ENCODE measurements at regions not wholly inside any gene's neighbourhood (a gene's known extent, or its start where the extent isn't known, plus 50 kb on each side); places are given as distances from the start of the nearest gene placed in this dataset.

DNA sequence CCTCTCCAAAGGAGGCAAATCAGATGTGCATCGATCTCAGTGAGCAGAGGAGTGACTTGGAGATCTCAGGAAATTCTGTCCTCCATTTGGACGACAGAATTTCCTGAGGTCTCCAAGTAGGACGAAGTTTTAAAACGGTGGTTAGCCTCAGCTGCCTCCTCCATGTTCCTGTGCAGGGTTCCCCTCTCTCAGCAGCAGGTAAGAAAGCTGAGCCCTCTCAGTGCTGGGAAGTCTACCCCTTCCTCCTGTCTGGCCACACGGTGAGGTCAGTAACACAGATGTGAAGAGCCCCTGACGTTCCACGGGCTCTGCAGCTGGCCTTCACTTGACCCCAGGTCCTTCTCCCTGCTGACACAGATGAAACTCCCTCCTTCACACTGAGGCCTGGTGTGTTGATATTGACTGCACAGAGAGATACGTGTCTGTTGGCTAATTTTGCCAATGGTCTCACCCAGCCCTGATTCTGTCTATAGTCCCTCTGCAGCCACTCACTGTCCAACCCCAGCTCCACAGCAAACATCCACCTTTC is 607.4 kb upstream of the B3GAT1 start (continued):
- TF ChIP-seq, protein P1, sequence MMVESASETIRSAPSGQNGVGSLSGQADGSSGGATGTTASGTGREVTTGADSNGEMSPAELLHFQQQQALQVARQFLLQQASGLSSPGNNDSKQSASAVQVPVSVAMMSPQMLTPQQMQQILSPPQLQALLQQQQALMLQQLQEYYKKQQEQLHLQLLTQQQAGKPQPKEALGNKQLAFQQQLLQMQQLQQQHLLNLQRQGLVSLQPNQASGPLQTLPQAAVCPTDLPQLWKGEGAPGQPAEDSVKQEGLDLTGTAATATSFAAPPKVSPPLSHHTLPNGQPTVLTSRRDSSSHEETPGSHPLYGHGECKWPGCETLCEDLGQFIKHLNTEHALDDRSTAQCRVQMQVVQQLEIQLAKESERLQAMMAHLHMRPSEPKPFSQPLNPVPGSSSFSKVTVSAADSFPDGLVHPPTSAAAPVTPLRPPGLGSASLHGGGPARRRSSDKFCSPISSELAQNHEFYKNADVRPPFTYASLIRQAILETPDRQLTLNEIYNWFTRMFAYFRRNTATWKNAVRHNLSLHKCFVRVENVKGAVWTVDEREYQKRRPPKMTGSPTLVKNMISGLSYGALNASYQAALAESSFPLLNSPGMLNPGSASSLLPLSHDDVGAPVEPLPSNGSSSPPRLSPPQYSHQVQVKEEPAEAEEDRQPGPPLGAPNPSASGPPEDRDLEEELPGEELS (CRISPR knock-in tag; IDR thresholded peaks at IDR 0.05) = no peak
- no peak for TF ChIP-seq TEAD4 (CRISPR knock-in tag; IDR thresholded peaks at IDR 0.05)

DNA sequence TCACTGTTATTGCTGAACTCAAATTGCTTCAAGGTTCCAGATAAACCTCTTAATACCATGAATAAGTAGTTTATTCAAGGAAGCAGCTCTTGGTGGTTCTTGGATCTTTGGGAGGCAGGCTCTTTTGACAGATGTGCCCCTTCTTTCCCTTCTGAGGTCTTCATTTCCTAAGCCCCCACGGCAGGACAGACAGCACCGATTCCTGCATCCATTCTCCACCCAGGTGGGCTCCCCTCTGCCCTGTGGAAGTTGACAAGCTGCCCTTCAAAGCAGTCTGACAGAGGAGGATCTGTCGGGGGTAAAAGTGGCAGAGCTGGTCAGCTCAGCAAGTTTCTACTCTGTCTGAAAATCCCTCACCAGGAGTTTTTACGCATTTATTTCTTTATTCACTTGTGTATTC is 605.3 kb upstream of the B3GAT1 start:
- H3K27ac Mint-ChIP-seq = no peak overlapping the region
- H3K9me3 Mint-ChIP-seq = peaks cover 46% of the 10 kb centered on the region
- H3K36me3 Mint-ChIP-seq = peaks cover 27% of the 10 kb centered on the region
- CTCF ChIA-PET = no interaction called here
- DNase-seq (ENCODE audit: low spot score) (no peak), ATAC-seq (no peak)
- TF ChIP-seq ZNF317 (CRISPR knock-in tag; IDR thresholded peaks at IDR 0.05; ENCODE audit: borderline replicate concordance, low read depth) (no peak), NFATC4 (CRISPR knock-in tag; IDR thresholded peaks at IDR 0.05) (no peak), RORB (CRISPR knock-in tag; IDR thresholded peaks at IDR 0.05) (no peak), ZNF138 (CRISPR knock-in tag; conservative IDR thresholded peaks at IDR 0.05) (no peak), CREB1 (CRISPR knock-in tag; IDR thresholded peaks at IDR 0.05) (no peak)
- TF ChIP-seq, protein P2, sequence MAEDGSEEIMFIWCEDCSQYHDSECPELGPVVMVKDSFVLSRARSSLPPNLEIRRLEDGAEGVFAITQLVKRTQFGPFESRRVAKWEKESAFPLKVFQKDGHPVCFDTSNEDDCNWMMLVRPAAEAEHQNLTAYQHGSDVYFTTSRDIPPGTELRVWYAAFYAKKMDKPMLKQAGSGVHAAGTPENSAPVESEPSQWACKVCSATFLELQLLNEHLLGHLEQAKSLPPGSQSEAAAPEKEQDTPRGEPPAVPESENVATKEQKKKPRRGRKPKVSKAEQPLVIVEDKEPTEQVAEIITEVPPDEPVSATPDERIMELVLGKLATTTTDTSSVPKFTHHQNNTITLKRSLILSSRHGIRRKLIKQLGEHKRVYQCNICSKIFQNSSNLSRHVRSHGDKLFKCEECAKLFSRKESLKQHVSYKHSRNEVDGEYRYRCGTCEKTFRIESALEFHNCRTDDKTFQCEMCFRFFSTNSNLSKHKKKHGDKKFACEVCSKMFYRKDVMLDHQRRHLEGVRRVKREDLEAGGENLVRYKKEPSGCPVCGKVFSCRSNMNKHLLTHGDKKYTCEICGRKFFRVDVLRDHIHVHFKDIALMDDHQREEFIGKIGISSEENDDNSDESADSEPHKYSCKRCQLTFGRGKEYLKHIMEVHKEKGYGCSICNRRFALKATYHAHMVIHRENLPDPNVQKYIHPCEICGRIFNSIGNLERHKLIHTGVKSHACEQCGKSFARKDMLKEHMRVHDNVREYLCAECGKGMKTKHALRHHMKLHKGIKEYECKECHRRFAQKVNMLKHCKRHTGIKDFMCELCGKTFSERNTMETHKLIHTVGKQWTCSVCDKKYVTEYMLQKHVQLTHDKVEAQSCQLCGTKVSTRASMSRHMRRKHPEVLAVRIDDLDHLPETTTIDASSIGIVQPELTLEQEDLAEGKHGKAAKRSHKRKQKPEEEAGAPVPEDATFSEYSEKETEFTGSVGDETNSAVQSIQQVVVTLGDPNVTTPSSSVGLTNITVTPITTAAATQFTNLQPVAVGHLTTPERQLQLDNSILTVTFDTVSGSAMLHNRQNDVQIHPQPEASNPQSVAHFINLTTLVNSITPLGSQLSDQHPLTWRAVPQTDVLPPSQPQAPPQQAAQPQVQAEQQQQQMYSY (CRISPR knock-in tag; IDR thresholded peaks at IDR 0.05) = no peak
- H3K27me3 Mint-ChIP-seq (ENCODE audit: low read depth) = peaks cover 7% of the 10 kb centered on the region
- no peak overlapping the region for H3K4me3 Mint-ChIP-seq
- POLR2A ChIA-PET = no interaction called here
- H3K4me1 Mint-ChIP-seq = peaks cover 7% of the 10 kb centered on the region

DNA sequence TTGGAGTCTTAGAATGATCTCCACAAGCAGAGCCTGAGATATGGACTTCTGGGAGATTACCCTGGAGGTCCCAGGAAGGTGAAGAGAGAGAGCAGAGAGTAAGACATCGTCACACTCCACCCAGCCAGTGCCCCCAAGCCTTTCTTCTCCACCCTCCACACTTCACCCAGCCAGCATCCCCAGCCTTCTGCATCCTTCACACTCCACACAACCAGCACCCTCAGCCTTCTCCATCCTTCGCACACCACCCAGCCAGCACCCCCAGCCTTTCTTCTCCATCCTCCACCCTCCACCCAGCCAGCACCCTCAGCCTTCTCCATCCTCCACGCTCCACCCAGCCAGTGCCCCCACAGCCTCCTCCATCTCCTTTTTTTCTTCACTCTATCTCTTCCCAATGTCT is 603.9 kb upstream of the B3GAT1 start:
- Mint-ChIP-seq H3K27me3 (ENCODE audit: low read depth) (peaks cover 7% of the 10 kb centered on the region), H3K27ac (no peak overlapping the region), H3K4me3 (no peak overlapping the region), H3K36me3 (peaks cover 25% of the 10 kb centered on the region), H3K4me1 (no peaks in the 10 kb centered on the region), H3K9me3 (peaks cover 52% of the 10 kb centered on the region)
- CTCF ChIA-PET = no interaction called here
- no peak for ATAC-seq
- POLR2A ChIA-PET = no interaction called here
- DNase-seq (ENCODE audit: low spot score) = no peak
- TF ChIP-seq, protein P3, sequence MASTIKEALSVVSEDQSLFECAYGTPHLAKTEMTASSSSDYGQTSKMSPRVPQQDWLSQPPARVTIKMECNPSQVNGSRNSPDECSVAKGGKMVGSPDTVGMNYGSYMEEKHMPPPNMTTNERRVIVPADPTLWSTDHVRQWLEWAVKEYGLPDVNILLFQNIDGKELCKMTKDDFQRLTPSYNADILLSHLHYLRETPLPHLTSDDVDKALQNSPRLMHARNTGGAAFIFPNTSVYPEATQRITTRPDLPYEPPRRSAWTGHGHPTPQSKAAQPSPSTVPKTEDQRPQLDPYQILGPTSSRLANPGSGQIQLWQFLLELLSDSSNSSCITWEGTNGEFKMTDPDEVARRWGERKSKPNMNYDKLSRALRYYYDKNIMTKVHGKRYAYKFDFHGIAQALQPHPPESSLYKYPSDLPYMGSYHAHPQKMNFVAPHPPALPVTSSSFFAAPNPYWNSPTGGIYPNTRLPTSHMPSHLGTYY (CRISPR knock-in tag; IDR thresholded peaks at IDR 0.05) = no peak
- TF ChIP-seq GTF2I (CRISPR knock-in tag; conservative IDR thresholded peaks at IDR 0.05) = no peak
- TF ChIP-seq, protein P4, sequence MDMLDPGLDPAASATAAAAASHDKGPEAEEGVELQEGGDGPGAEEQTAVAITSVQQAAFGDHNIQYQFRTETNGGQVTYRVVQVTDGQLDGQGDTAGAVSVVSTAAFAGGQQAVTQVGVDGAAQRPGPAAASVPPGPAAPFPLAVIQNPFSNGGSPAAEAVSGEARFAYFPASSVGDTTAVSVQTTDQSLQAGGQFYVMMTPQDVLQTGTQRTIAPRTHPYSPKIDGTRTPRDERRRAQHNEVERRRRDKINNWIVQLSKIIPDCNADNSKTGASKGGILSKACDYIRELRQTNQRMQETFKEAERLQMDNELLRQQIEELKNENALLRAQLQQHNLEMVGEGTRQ (CRISPR knock-in tag; IDR thresholded peaks at IDR 0.05) = no peak
- TF ChIP-seq, protein P5, sequence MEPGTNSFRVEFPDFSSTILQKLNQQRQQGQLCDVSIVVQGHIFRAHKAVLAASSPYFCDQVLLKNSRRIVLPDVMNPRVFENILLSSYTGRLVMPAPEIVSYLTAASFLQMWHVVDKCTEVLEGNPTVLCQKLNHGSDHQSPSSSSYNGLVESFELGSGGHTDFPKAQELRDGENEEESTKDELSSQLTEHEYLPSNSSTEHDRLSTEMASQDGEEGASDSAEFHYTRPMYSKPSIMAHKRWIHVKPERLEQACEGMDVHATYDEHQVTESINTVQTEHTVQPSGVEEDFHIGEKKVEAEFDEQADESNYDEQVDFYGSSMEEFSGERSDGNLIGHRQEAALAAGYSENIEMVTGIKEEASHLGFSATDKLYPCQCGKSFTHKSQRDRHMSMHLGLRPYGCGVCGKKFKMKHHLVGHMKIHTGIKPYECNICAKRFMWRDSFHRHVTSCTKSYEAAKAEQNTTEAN (CRISPR knock-in tag; IDR thresholded peaks at IDR 0.05) = no peak
- no peak for TF ChIP-seq TEAD4 (CRISPR knock-in tag; IDR thresholded peaks at IDR 0.05)
- TF ChIP-seq OVOL2 (CRISPR knock-in tag; IDR thresholded peaks at IDR 0.05; ENCODE audit: borderline replicate concordance) = no peak
- TF ChIP-seq, protein P6, sequence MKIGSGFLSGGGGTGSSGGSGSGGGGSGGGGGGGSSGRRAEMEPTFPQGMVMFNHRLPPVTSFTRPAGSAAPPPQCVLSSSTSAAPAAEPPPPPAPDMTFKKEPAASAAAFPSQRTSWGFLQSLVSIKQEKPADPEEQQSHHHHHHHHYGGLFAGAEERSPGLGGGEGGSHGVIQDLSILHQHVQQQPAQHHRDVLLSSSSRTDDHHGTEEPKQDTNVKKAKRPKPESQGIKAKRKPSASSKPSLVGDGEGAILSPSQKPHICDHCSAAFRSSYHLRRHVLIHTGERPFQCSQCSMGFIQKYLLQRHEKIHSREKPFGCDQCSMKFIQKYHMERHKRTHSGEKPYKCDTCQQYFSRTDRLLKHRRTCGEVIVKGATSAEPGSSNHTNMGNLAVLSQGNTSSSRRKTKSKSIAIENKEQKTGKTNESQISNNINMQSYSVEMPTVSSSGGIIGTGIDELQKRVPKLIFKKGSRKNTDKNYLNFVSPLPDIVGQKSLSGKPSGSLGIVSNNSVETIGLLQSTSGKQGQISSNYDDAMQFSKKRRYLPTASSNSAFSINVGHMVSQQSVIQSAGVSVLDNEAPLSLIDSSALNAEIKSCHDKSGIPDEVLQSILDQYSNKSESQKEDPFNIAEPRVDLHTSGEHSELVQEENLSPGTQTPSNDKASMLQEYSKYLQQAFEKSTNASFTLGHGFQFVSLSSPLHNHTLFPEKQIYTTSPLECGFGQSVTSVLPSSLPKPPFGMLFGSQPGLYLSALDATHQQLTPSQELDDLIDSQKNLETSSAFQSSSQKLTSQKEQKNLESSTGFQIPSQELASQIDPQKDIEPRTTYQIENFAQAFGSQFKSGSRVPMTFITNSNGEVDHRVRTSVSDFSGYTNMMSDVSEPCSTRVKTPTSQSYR (CRISPR knock-in tag; IDR thresholded peaks at IDR 0.05) = no peak
- TF ChIP-seq, protein P7, sequence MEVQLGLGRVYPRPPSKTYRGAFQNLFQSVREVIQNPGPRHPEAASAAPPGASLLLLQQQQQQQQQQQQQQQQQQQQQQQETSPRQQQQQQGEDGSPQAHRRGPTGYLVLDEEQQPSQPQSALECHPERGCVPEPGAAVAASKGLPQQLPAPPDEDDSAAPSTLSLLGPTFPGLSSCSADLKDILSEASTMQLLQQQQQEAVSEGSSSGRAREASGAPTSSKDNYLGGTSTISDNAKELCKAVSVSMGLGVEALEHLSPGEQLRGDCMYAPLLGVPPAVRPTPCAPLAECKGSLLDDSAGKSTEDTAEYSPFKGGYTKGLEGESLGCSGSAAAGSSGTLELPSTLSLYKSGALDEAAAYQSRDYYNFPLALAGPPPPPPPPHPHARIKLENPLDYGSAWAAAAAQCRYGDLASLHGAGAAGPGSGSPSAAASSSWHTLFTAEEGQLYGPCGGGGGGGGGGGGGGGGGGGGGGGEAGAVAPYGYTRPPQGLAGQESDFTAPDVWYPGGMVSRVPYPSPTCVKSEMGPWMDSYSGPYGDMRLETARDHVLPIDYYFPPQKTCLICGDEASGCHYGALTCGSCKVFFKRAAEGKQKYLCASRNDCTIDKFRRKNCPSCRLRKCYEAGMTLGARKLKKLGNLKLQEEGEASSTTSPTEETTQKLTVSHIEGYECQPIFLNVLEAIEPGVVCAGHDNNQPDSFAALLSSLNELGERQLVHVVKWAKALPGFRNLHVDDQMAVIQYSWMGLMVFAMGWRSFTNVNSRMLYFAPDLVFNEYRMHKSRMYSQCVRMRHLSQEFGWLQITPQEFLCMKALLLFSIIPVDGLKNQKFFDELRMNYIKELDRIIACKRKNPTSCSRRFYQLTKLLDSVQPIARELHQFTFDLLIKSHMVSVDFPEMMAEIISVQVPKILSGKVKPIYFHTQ (CRISPR knock-in tag; IDR thresholded peaks at IDR 0.05) = no peak
- no peak for TF ChIP-seq RORB (CRISPR knock-in tag; IDR thresholded peaks at IDR 0.05)
- TF ChIP-seq GABPB1 (CRISPR knock-in tag; IDR thresholded peaks at IDR 0.05) = no peak

Data from WTC11 (cell line).